AG09309 (cell line): ENCODE measurements at regions not wholly inside any gene's neighbourhood (a gene's known extent, or its start where the extent isn't known, plus 50 kb on each side); places are given as distances from the start of the nearest gene placed in this dataset.

Experiments
- DNase-seq: peaks from one replicate; pipeline ENCODE4 v3.0.0-alpha.2; 2010; ENCODE audit warnings: low read depth
- H3K4me3 ChIP-seq: 2 replicates; pipeline ENCODE4 v1.5.1; 2011; ENCODE audit warnings: mild to moderate bottlenecking, low read depth, low read length, moderate library complexity; ENCODE audit not compliant: control insufficient read depth
- TF ChIP-seq, protein P1 (sequence below): IDR thresholded peaks from 2 replicates; pipeline ENCODE4 v1.5.1; 2011; ENCODE audit warnings: mild to moderate bottlenecking, low read depth, low read length, inconsistent platforms; ENCODE audit not compliant: insufficient read depth, control insufficient read depth; ENCODE audit errors: missing control alignments

DNA sequence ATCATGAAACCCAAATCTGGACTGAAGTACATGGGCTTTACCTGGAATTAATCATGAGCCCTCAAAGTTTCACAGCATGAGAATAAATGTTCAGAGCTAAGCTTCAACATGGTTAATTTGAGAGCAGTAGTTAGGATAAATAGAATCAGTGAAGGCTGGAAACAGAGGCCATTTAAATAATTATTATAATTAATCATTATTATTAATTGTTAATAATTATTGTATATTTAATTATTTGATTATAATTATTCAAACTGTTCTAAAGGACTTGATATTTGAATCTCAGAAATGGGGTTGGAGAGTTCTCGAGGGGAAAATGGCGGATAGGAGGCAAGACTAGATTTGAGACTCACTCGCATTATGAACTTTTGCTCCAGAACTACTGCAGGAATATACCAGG is 119.6 kb upstream of the ITGA1 start:
- no peak overlapping the region for H3K4me3 ChIP-seq
- no peak for DNase-seq
- TF ChIP-seq, protein P1, sequence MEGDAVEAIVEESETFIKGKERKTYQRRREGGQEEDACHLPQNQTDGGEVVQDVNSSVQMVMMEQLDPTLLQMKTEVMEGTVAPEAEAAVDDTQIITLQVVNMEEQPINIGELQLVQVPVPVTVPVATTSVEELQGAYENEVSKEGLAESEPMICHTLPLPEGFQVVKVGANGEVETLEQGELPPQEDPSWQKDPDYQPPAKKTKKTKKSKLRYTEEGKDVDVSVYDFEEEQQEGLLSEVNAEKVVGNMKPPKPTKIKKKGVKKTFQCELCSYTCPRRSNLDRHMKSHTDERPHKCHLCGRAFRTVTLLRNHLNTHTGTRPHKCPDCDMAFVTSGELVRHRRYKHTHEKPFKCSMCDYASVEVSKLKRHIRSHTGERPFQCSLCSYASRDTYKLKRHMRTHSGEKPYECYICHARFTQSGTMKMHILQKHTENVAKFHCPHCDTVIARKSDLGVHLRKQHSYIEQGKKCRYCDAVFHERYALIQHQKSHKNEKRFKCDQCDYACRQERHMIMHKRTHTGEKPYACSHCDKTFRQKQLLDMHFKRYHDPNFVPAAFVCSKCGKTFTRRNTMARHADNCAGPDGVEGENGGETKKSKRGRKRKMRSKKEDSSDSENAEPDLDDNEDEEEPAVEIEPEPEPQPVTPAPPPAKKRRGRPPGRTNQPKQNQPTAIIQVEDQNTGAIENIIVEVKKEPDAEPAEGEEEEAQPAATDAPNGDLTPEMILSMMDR, result no peak

DNA sequence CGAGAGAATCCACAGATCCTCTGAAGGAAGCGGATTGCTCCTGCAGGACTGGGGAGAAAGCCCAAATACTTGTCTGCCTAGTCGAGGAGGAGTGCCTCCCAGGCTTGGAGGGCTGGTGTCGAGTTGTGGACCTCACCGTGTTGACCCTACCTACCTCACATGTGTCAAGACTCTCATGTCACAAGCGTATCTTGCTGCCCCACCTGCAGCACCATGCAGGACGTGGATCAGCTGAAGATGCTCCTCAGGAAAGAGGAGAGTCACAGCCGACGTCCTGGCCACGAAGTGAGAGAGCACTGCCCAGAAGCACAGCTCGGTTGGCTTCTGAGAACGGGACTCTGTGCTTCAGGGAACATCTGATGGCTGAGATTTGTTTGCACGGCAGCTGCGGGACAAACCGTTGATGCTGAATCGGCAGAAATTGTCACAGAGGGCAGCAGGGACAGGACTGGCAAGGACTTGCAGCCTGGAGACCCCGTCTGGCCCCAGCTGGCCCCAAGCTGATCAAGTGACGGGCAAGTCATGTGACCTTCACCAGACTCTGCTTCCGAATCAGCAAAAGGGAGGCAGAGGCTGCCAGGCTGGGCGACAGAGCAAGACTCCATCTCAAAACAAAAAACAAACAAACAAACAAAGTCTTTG is 119.1 kb upstream of the ITGA1 start:
- no peak overlapping the region for H3K4me3 ChIP-seq
- TF ChIP-seq, protein P1, result no peak
- no peak for DNase-seq

DNA sequence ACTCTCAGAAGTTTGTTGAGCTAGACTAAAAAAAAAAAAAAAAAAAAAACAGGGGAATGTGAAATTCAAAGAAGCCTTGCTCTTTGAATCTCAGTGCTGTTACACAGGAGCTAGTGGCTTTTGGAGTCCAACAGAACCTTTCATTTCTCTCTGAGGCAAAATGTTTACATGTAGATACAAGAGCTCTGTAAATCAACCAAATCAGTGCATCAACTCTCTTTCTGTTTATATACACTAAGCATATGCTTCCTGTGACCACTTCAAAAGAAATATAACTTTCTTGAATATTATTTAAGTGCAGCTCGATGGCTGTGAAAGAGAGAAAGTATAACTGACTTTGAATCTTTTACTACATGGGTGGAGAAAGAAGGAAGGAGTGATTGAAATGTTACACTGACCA is 115.3 kb upstream of the ITGA1 start:
- TF ChIP-seq, protein P1, result no peak
- no peak overlapping the region for H3K4me3 ChIP-seq
- no peak for DNase-seq

DNA sequence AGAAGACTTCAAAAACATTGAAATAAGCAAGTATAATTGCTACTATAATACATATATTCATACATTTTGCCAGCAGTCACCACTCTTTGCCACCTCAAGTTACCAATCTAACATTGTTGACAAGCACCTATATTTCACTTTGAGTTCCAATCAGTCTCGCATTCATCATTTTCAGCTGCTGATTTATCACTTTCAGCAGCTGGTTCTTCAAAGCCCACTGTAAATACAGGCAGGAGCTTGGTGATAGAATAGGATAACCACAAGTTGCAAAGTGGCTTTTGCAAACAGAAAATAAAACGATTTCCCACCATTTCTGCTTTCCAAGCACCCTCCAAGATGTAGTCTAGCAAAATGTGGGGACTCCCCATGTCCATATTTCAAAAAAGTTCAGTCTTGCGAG is 114.2 kb upstream of the ITGA1 start:
- TF ChIP-seq, protein P1, result no peak
- DNase-seq, result no peak
- H3K4me3 ChIP-seq, result no peak overlapping the region

DNA sequence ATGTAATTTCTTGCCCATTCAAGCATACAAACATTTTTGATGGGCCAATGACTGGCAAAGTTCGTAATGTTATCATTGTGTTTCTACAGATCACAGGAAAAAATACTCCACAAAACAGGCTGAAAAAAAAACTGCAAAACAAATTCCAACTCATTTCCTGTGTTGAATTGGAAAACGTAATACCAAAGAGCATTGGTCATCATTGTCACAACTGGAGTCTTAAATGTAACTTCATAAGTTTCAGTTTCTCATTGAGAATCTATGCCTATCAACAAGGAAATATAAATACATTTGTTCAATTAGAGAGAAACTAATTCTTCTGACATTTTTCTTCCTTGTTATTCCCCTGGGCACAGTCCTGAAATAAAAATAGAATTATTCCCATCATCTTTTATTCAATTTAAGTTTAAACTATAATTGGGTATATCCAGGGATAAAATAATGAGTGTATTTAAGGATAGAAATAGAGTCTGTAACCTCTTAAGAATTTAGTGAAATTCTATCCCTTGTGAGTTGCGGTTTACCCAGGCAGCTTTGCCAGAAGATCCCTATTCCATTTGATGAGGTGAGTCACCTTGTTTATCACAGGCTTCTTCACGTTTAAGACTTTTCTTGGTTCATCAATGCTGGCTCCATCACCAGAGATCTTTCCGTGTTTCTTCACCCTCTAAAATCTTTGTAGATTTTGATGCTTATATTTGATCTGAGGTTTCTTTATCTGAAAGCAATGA is 112.7 kb upstream of the ITGA1 start:
- peak; percentile 73 for DNase-seq
- TF ChIP-seq, protein P1, result no peak

DNA sequence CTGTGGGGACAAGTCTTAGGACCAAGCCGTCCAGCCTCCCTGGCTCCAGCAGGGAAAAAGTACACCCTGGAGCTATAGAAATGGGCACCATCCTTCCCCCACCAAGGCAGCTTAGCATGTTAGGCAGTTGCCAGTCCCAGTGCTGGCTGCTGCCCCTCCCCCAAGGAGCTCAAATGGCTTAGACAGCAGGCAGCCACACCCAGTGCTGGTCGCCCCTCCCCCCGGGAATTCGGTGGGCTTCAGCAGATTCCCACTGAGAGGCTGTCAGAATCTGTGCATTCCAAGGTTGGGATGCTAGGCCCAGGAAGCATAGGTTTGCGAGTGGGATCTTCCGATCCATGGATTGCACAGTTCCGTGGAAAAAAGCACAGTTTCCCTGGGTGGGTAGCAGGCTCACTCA is 105.2 kb upstream of the ITGA1 start:
- no peak for DNase-seq
- H3K4me3 ChIP-seq, result no peak overlapping the region
- TF ChIP-seq, protein P1, result no peak

More for the DNA sequence above, 112.7 kb upstream of the ITGA1 start:
- H3K4me3 ChIP-seq, result no peak overlapping the region
